Keratinocyte (primary cell): ENCODE measurements at regions not wholly inside any gene's neighbourhood (a gene's known extent, or its start where the extent isn't known, plus 50 kb on each side); places are given as distances from the start of the nearest gene placed in this dataset.

ENCODE experiments used
- DNase-seq: peaks from one replicate; pipeline ENCODE4 v3.0.0-alpha.2; 2011; ENCODE audit warnings: low read depth, missing footprints, low spot score
- FAIRE-seq: peaks from 2 replicates; lab custom pipeline; 2011; peaks lifted over from hg19 to GRCh38; lab: Jason Lieb, UNC
- H2AFZ ChIP-seq: 2 replicates; pipeline ENCODE4 v1.6.0; 2012; ENCODE audit warnings: low read length, control low read depth, inconsistent platforms; ENCODE audit not compliant: control insufficient read depth
- H3K27ac ChIP-seq: 2 replicates; pipeline ENCODE4 v1.5.1; 2011; ENCODE audit warnings: low read length; ENCODE audit not compliant: control insufficient read depth, insufficient read depth
- H3K27me3 ChIP-seq: 3 replicates; pipeline ENCODE4 v1.6.0; 2011; ENCODE audit warnings: low read length; ENCODE audit not compliant: control insufficient read depth, insufficient read depth; ENCODE audit errors: extremely low read depth
- H3K36me3 ChIP-seq, 2 experiments: 2 replicates in 1 of 2; 3 replicates in 1 of 2; pipeline ENCODE4 v1.5.1; 2011; ENCODE audit warnings: low read length in 2 of 2, mild to moderate bottlenecking in 1 of 2; ENCODE audit not compliant: control insufficient read depth in 2 of 2, insufficient read depth in 2 of 2; ENCODE audit errors: extremely low read depth in 1 of 2
- H3K4me1 ChIP-seq: 3 replicates; pipeline ENCODE4 v1.5.1; 2011; ENCODE audit warnings: low read length; ENCODE audit not compliant: control insufficient read depth, insufficient read depth; ENCODE audit errors: extremely low read depth
- H3K4me2 ChIP-seq: 3 replicates; pipeline ENCODE4 v1.6.0; 2011; ENCODE audit warnings: low read depth, low read length; ENCODE audit not compliant: control insufficient read depth, insufficient read depth; ENCODE audit errors: extremely low read depth
- H3K4me3 ChIP-seq, 3 experiments: fragments of 200-600 bp in 1 of 3; sonication (generic) in 1 of 3; 2 replicates in 2 of 3; 3 replicates in 1 of 3; pipeline ENCODE4 v1.5.1; 2011 to 2016; ENCODE audit warnings: low read length in 3 of 3, mild to moderate bottlenecking in 3 of 3, control low read depth in 2 of 3, inconsistent platforms in 1 of 3, low read depth in 1 of 3, mixed read lengths in 1 of 3, mixed run types in 1 of 3, moderate library complexity in 1 of 3; ENCODE audit not compliant: control insufficient read depth in 2 of 3, insufficient read depth in 2 of 3; ENCODE audit errors: extremely low read depth in 1 of 3
- H3K79me2 ChIP-seq: 2 replicates; pipeline ENCODE4 v1.6.0; 2012; ENCODE audit warnings: low read length; ENCODE audit not compliant: control insufficient read depth, insufficient read depth
- H3K9ac ChIP-seq: 3 replicates; pipeline ENCODE4 v1.6.0; 2011; ENCODE audit warnings: low read length; ENCODE audit not compliant: control insufficient read depth, insufficient read depth; ENCODE audit errors: extremely low read depth
- H3K9me1 ChIP-seq: 3 replicates; pipeline ENCODE4 v1.6.0; 2011; ENCODE audit warnings: low read length; ENCODE audit not compliant: control insufficient read depth, insufficient read depth; ENCODE audit errors: extremely low read depth
- H3K9me3 ChIP-seq: 2 replicates; pipeline ENCODE4 v1.5.1; 2012; ENCODE audit warnings: low read depth, low read length; ENCODE audit not compliant: control insufficient read depth
- H4K20me1 ChIP-seq: 3 replicates; pipeline ENCODE4 v1.6.0; 2011; ENCODE audit warnings: low read length; ENCODE audit not compliant: control insufficient read depth, insufficient read depth; ENCODE audit errors: extremely low read depth
- EZH2 ChIP-seq: IDR thresholded peaks from one replicate; pipeline ENCODE4 v1.6.1; 2012; ENCODE audit warnings: inconsistent platforms, mild to moderate bottlenecking, low read length, moderate library complexity
- dilution Hi-C: fragments of 300-500 bp; cut with MboI; formaldehyde crosslinking; loops from one replicate; pipeline ENCODE4 v1.7.0; 2020; ENCODE audit warnings: low sequenced_read_pairs; ENCODE audit not compliant: extremely low pct_ligation_motif_present
- TF ChIP-seq, protein P1 (sequence below), 3 experiments: IDR thresholded peaks in 1 of 3; conservative IDR thresholded peaks in 1 of 3; optimal IDR thresholded peaks in 1 of 3; 2 replicates in 2 of 3; 3 replicates in 1 of 3; pipeline versions ENCODE3 to v1.5.1; 2011; ENCODE audit warnings: low read length in 3 of 3, mild to moderate bottlenecking in 3 of 3, moderate library complexity in 2 of 3, control low read depth in 1 of 3, inconsistent platforms in 1 of 3; ENCODE audit not compliant: insufficient read depth in 2 of 3; ENCODE audit errors: extremely low read depth in 1 of 3

- dilution Hi-C loops = no loop called here
Measured at GRCh38 chr12:114982760-114983159, 298.8 kb upstream of the TBX3 start.

DNA sequence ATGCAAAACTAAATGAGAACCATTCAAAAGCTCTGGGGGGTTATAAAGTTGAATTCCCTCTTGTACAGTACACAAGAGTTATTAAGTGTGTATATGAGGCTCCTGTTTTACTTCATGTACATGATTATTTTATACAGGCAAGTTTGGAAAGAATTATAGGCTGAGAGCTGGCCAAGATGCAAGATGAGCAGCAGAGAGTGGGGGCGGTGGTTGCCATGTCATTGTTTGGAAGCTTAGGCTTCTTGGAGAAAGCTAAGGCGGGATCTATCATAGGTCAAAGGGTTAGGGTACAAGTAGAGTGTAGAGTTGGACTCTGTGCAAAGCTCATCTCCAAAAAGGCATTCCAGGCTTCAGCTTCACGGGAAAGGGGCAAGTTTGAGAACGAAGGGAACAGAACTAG lies 297.1 kb upstream of the TBX3 start:
- H3K27me3 ChIP-seq = no peaks in the 10 kb centered on the region

More at GRCh38 chr12:114982760-114983159, 298.8 kb upstream of the TBX3 start:
- H2AFZ ChIP-seq = no peak overlapping the region
- DNase-seq (no peak), FAIRE-seq (no peak)
- H3K4me3 ChIP-seq = no peak overlapping the region
- H4K20me1 ChIP-seq = no peaks in the 10 kb centered on the region
- H3K27ac ChIP-seq = no peak overlapping the region
- H3K36me3 ChIP-seq = no peaks in the 10 kb centered on the region
- H3K4me1 ChIP-seq = no peaks in the 10 kb centered on the region
- no peak overlapping the region for H3K4me2 ChIP-seq
- TF ChIP-seq, protein P1, sequence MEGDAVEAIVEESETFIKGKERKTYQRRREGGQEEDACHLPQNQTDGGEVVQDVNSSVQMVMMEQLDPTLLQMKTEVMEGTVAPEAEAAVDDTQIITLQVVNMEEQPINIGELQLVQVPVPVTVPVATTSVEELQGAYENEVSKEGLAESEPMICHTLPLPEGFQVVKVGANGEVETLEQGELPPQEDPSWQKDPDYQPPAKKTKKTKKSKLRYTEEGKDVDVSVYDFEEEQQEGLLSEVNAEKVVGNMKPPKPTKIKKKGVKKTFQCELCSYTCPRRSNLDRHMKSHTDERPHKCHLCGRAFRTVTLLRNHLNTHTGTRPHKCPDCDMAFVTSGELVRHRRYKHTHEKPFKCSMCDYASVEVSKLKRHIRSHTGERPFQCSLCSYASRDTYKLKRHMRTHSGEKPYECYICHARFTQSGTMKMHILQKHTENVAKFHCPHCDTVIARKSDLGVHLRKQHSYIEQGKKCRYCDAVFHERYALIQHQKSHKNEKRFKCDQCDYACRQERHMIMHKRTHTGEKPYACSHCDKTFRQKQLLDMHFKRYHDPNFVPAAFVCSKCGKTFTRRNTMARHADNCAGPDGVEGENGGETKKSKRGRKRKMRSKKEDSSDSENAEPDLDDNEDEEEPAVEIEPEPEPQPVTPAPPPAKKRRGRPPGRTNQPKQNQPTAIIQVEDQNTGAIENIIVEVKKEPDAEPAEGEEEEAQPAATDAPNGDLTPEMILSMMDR (optimal IDR thresholded peaks at IDR 0.05 in 1 of 3, IDR thresholded peaks at IDR 0.05 in 1 of 3, conservative IDR thresholded peaks at IDR 0.05 in 1 of 3; ENCODE audit: extremely low read depth in 1 of 3, insufficient read depth in 2 of 3, low read length in 3 of 3) = no peak
- no peak for TF ChIP-seq EZH2
- H3K9me1 ChIP-seq = no peaks in the 10 kb centered on the region
- H3K79me2 ChIP-seq = no peaks in the 10 kb centered on the region
- H3K9me3 ChIP-seq = no peaks in the 10 kb centered on the region
- no peaks in the 10 kb centered on the region for H3K27me3 ChIP-seq
- H3K9ac ChIP-seq = no peak overlapping the region

More for the DNA sequence above, 297.1 kb upstream of the TBX3 start:
- Histone ChIP-seq H3K9me3 (no peaks in the 10 kb centered on the region), H3K9ac (no peak overlapping the region), H3K4me1 (no peaks in the 10 kb centered on the region), H3K9me1 (no peaks in the 10 kb centered on the region), H3K27ac (no peak overlapping the region), H3K4me2 (no peak overlapping the region), H2AFZ (no peak overlapping the region), H4K20me1 (no peaks in the 10 kb centered on the region), H3K4me3 (no peak overlapping the region), H3K79me2 (no peaks in the 10 kb centered on the region), H3K36me3 (no peaks in the 10 kb centered on the region)
- dilution Hi-C loops = no loop called here
- no peak for DNase-seq
- FAIRE-seq = no peak
- TF ChIP-seq EZH2 = no peak
- TF ChIP-seq, protein P1 (optimal IDR thresholded peaks at IDR 0.05 in 1 of 3, IDR thresholded peaks at IDR 0.05 in 1 of 3, conservative IDR thresholded peaks at IDR 0.05 in 1 of 3; ENCODE audit: extremely low read depth in 1 of 3, insufficient read depth in 2 of 3, low read length in 3 of 3) = no peak
